Neuronal stem cell (in vitro differentiated cells): ENCODE measurements at regions not wholly inside any gene's neighbourhood (a gene's known extent, or its start where the extent isn't known, plus 50 kb on each side); places are given as distances from the start of the nearest gene placed in this dataset.

Experiments
- DNase-seq: peaks from one replicate; pipeline ENCODE4 v3.0.0-alpha.2; 2013; ENCODE audit warnings: low spot score
- H2AFZ ChIP-seq: one replicate; pipeline ENCODE4 v1.6.1; 2013; ENCODE audit warnings: mild to moderate bottlenecking, low read length, inconsistent platforms
- H2AK5ac ChIP-seq: 2 replicates; pipeline ENCODE4 v1.6.1; 2013; ENCODE audit warnings: low read depth, mild to moderate bottlenecking, inconsistent platforms, low read length, moderate library complexity, mixed read lengths
- H2BK120ac ChIP-seq: 2 replicates; pipeline ENCODE4 v1.6.1; 2013; ENCODE audit warnings: low read depth, mild to moderate bottlenecking, inconsistent platforms, low read length, moderate library complexity, mixed read lengths
- H2BK12ac ChIP-seq: one replicate; pipeline ENCODE4 v1.6.1; 2013; ENCODE audit warnings: low read length, inconsistent platforms
- H2BK15ac ChIP-seq: 2 replicates; pipeline ENCODE4 v1.6.1; 2013; ENCODE audit warnings: mild to moderate bottlenecking, low read length, inconsistent platforms, mixed read lengths
- H2BK5ac ChIP-seq: one replicate; pipeline ENCODE4 v1.6.1; 2013; ENCODE audit warnings: inconsistent platforms, mild to moderate bottlenecking, low read length, moderate library complexity
- H3K14ac ChIP-seq: one replicate; pipeline ENCODE4 v1.6.1; 2013; ENCODE audit warnings: low read length, inconsistent platforms
- H3K18ac ChIP-seq: 2 replicates; pipeline ENCODE4 v1.6.1; 2013; ENCODE audit warnings: low read length, inconsistent platforms
- H3K23ac ChIP-seq: 2 replicates; pipeline ENCODE4 v1.6.1; 2013; ENCODE audit warnings: low read depth, mild to moderate bottlenecking, mixed read lengths, low read length, inconsistent platforms; ENCODE audit not compliant: poor library complexity
- H3K27ac ChIP-seq: replicated peaks from 3 replicates; pipeline ENCODE4 v1.5.1; 2013; ENCODE audit warnings: low read length, inconsistent platforms
- H3K27me3 ChIP-seq, 3 experiments: 2 replicates each; pipeline ENCODE4 v1.6.1; 2013; ENCODE audit warnings: low read length in 3 of 3, mild to moderate bottlenecking in 2 of 3, inconsistent platforms in 1 of 3, low read depth in 1 of 3, mixed read lengths in 1 of 3, moderate library complexity in 1 of 3; ENCODE audit not compliant: control insufficient read depth in 3 of 3, insufficient read depth in 3 of 3
- H3K36me3 ChIP-seq, 2 donors: replicated peaks in 1 of 2; 2 replicates each; pipeline ENCODE4 v1.6.1; 2013; ENCODE audit warnings: low read length in 2 of 2; ENCODE audit not compliant: control insufficient read depth in 2 of 2, insufficient read depth in 2 of 2
- H3K4ac ChIP-seq: 2 replicates; pipeline ENCODE4 v1.6.1; 2013; ENCODE audit warnings: inconsistent platforms, mild to moderate bottlenecking, low read length, moderate library complexity
- H3K4me1 ChIP-seq, 2 donors: 1 replicate in 1 of 2; 2 replicates in 1 of 2; pipeline ENCODE4 v1.6.1; 2013; ENCODE audit warnings: low read length in 2 of 2, low read depth in 1 of 2; ENCODE audit not compliant: control insufficient read depth in 2 of 2, insufficient read depth in 1 of 2
- H3K4me2 ChIP-seq: one replicate; pipeline ENCODE4 v1.6.1; 2013; ENCODE audit warnings: mild to moderate bottlenecking, low read length, inconsistent platforms; ENCODE audit not compliant: insufficient read depth, poor library complexity, severe bottlenecking
- H3K4me3 ChIP-seq, 2 donors: 2 replicates each; pipeline ENCODE4 v1.5.1; 2013; ENCODE audit warnings: low read length in 2 of 2, mild to moderate bottlenecking in 2 of 2, inconsistent platforms in 1 of 2, moderate library complexity in 1 of 2
- H3K79me1 ChIP-seq: one replicate; pipeline ENCODE4 v1.6.1; 2013; ENCODE audit warnings: low read depth, mild to moderate bottlenecking, inconsistent platforms, low read length, moderate library complexity
- H3K9ac ChIP-seq: one replicate; pipeline ENCODE4 v1.6.1; 2013; ENCODE audit warnings: mild to moderate bottlenecking, low read depth, low read length, inconsistent platforms; ENCODE audit not compliant: poor library complexity
- H3K9me3 ChIP-seq, 2 donors: replicated peaks in 1 of 2; 2 replicates each; pipeline versions ENCODE3 to v1.6.1; 2013; ENCODE audit warnings: low read length in 2 of 2, mild to moderate bottlenecking in 2 of 2, inconsistent platforms in 1 of 2, low read depth in 1 of 2, mixed read lengths in 1 of 2, moderate library complexity in 1 of 2; ENCODE audit not compliant: control insufficient read depth in 2 of 2, insufficient read depth in 1 of 2
- H4K8ac ChIP-seq: one replicate; pipeline ENCODE4 v1.6.1; 2013; ENCODE audit warnings: low read depth, mild to moderate bottlenecking, inconsistent platforms, low read length, moderate library complexity
- H4K91ac ChIP-seq: one replicate; pipeline ENCODE4 v1.6.1; 2013; ENCODE audit warnings: low read length, low read depth, mild to moderate bottlenecking, inconsistent platforms; ENCODE audit not compliant: poor library complexity
- WGBS, 2 donors: extraction: QIAGEN DNeasy Blood & Tissue Kit; methylation state at CpG; one replicate each; pipeline ENCODE4 v1.1.7; 2013; ENCODE audit warnings: missing lambda C conversion rate in 2 of 2, mixed read lengths in 1 of 2; ENCODE audit not compliant: insufficient read length in 2 of 2, insufficient replicate concordance in 1 of 2; ENCODE audit errors: extremely low coverage in 2 of 2; 5-methylcytosine and 5-hydroxymethylcytosine counted together

GRCh38 chr11:119863236-119863635 lies 134.2 kb upstream of the NECTIN1 start:
- H3K4me2 ChIP-seq = no peak overlapping the region
- H3K9me3 ChIP-seq = no peaks in the 10 kb centered on the region
- no peak overlapping the region for H3K9ac ChIP-seq
- H4K8ac ChIP-seq = no peak overlapping the region
- no peak overlapping the region for H2AK5ac ChIP-seq
- no peak overlapping the region for H3K14ac ChIP-seq
- H3K18ac ChIP-seq = no peak overlapping the region
- H3K4ac ChIP-seq = no peak overlapping the region
- no peak overlapping the region for H2AFZ ChIP-seq
- H2BK12ac ChIP-seq = no peak overlapping the region
- H3K36me3 ChIP-seq = no peaks in the 10 kb centered on the region
- WGBS, 2 donors = no CpG with 5 or more reads among the region's 8 CpGs
- H3K79me1 ChIP-seq = no peaks in the 10 kb centered on the region
- no peak overlapping the region for H4K91ac ChIP-seq
- H2BK120ac ChIP-seq = no peak overlapping the region
- no peak overlapping the region for H3K4me3 ChIP-seq
- H3K27me3 ChIP-seq = peaks cover 0 to 6% (median 0%) of the 10 kb centered on the region in 3 experiments
- no peak overlapping the region for H2BK15ac ChIP-seq
- no peak overlapping the region for H3K23ac ChIP-seq
- H3K27ac ChIP-seq = no peak overlapping the region
- H3K4me1 ChIP-seq = peaks cover 0 to 2% of the 10 kb centered on the region in 2 donors
- DNase-seq = no peak
- H2BK5ac ChIP-seq = no peak overlapping the region

GRCh38 chr11:119861160-119861559 lies 132.2 kb upstream of the NECTIN1 start:
- H3K23ac ChIP-seq = no peak overlapping the region
- H3K18ac ChIP-seq = no peak overlapping the region
- no peaks in the 10 kb centered on the region for H3K36me3 ChIP-seq
- H3K4me1 ChIP-seq = peaks cover 0 to 2% of the 10 kb centered on the region in 2 donors
- H3K14ac ChIP-seq = no peak overlapping the region
- H3K4me3 ChIP-seq = no peak overlapping the region
- H4K91ac ChIP-seq = no peak overlapping the region
- H3K79me1 ChIP-seq = no peaks in the 10 kb centered on the region
- whole genome bisulfite sequencing, 2 donors = no CpG with 5 or more reads among the region's 5 CpGs
- H3K4ac ChIP-seq = no peak overlapping the region
- H3K27me3 ChIP-seq = peaks cover 0 to 15% (median 0%) of the 10 kb centered on the region in 3 experiments
- H2BK5ac ChIP-seq = no peak overlapping the region
- H3K27ac ChIP-seq = no peak overlapping the region
- H4K8ac ChIP-seq = no peak overlapping the region
- peak overlapping the region; percentile 36 for H2AK5ac ChIP-seq
- no peak for DNase-seq
- no peak overlapping the region for H2BK15ac ChIP-seq
- no peak overlapping the region for H2BK120ac ChIP-seq
- H3K9ac ChIP-seq = no peak overlapping the region
- H3K9me3 ChIP-seq = no peaks in the 10 kb centered on the region
- no peak overlapping the region for H2AFZ ChIP-seq
- no peak overlapping the region for H2BK12ac ChIP-seq
- no peak overlapping the region for H3K4me2 ChIP-seq

- Histone ChIP-seq H2BK5ac (no peak overlapping the region), H3K27ac (no peak overlapping the region), H3K4me2 (no peak overlapping the region), H3K4me1 (peaks cover 0 to 2% of the 10 kb centered on the region in 2 donors), H4K91ac (no peak overlapping the region), H3K4me3 (no peak overlapping the region), H3K9ac (no peak overlapping the region), H2BK15ac (no peak overlapping the region), H3K9me3 (no peaks in the 10 kb centered on the region), H3K79me1 (no peaks in the 10 kb centered on the region), H2AFZ (no peak overlapping the region), H2BK120ac (no peak overlapping the region), H3K36me3 (no peaks in the 10 kb centered on the region), H3K23ac (no peak overlapping the region), H3K27me3 (peaks cover 0 to 17% (median 0%) of the 10 kb centered on the region in 3 experiments), H2AK5ac (no peak overlapping the region), H3K14ac (no peak overlapping the region), H2BK12ac (no peak overlapping the region), H4K8ac (no peak overlapping the region), H3K4ac (no peak overlapping the region), H3K18ac (no peak overlapping the region)
- DNase-seq = no peak
- WGBS, 2 donors = no CpG with 5 or more reads among the region's 5 CpGs
These were observed 131.6 kb upstream of the NECTIN1 start for GRCh38 chr11:119860561-119861094.

GRCh38 chr11:119859684-119860083 lies 130.7 kb upstream of the NECTIN1 start:
- Histone ChIP-seq H2AK5ac (peak overlapping the region; percentile 33), H4K8ac (no peak overlapping the region), H3K9ac (no peak overlapping the region), H2BK15ac (no peak overlapping the region), H3K14ac (no peak overlapping the region), H3K4me3 (no peak overlapping the region), H3K27ac (no peak overlapping the region), H3K36me3 (no peaks in the 10 kb centered on the region), H3K23ac (no peak overlapping the region), H3K27me3 (peaks cover 0 to 17% (median 0%) of the 10 kb centered on the region in 3 experiments), H3K4me2 (no peak overlapping the region), H3K79me1 (no peaks in the 10 kb centered on the region), H3K18ac (peak overlapping the region; percentile 62), H3K4me1 (peaks cover 0 to 2% of the 10 kb centered on the region in 2 donors), H3K9me3 (no peaks in the 10 kb centered on the region), H4K91ac (no peak overlapping the region), H2BK120ac (no peak overlapping the region), H2AFZ (no peak overlapping the region), H3K4ac (no peak overlapping the region), H2BK5ac (no peak overlapping the region), H2BK12ac (no peak overlapping the region)
- no peak for DNase-seq
- WGBS, 2 donors = no CpG with 5 or more reads among the region's 4 CpGs
